MM.1S (cell line): ENCODE measurements at regions not wholly inside any gene's neighbourhood (a gene's known extent, or its start where the extent isn't known, plus 50 kb on each side); places are given as distances from the start of the nearest gene placed in this dataset.

Experiments
- CTCF ChIP-seq: fragments of 300-600 bp; sonication (generic); IDR thresholded peaks from 2 replicates; pipeline ENCODE4 v1.5.1; 2016; ENCODE audit warnings: antibody characterized with exemption, low read length, mixed read lengths
- EZH2 ChIP-seq: fragments of 300-600 bp; sonication (generic); optimal IDR thresholded peaks from 2 replicates; pipeline ENCODE3; 2017; ENCODE audit warnings: low read depth, mild to moderate bottlenecking, antibody characterized with exemption, low read length, mixed read lengths

GRCh38 chrX:34238896-34239295 is 106.8 kb upstream of the FAM47A start:
- no peak for TF ChIP-seq CTCF
- TF ChIP-seq EZH2: no peak
